Pancreas (tissue), 10 donors: ENCODE measurements at regions not wholly inside any gene's neighbourhood (a gene's known extent, or its start where the extent isn't known, plus 50 kb on each side); places are given as distances from the start of the nearest gene placed in this dataset.

Experiments
- ATAC-seq, 4 donors: fragments of 200-7000 bp; cut with Tn5 transposase; one replicate each; pipeline versions ENCODE4 v1.8.0 to v1.9.1; 2020; ENCODE audit warnings: mild to moderate bottlenecking in 4 of 4, moderate library complexity in 4 of 4
- DNase-seq, 6 donors: peaks; one replicate each; pipeline ENCODE4 v3.0.0-alpha.2; 2020
- FAIRE-seq: peaks from 2 replicates; lab custom pipeline; 2012; peaks lifted over from hg19 to GRCh38; lab: Jason Lieb, UNC
- H3K27ac ChIP-seq, 4 donors: fragments of 200-600 bp; sonication (generic); 1 replicate in 3 of 4; 2 replicates in 1 of 4; pipeline versions ENCODE4 v1.5.0 to v1.8.0; 2020
- H3K27me3 ChIP-seq, 4 donors: fragments of 200-600 bp; one replicate each; pipeline ENCODE4 v1.8.0; 2021
- H3K36me3 ChIP-seq, 3 donors: fragments of 200-600 bp; sonication (generic) in 1 of 3; one replicate each; pipeline versions ENCODE4 v1.5.0 to v1.8.0; 2020 to 2021
- H3K4me1 ChIP-seq, 3 donors: fragments of 200-600 bp; one replicate each; pipeline ENCODE4 v1.8.0; 2021
- H3K4me3 ChIP-seq, 4 donors: fragments of 200-600 bp; sonication (generic) in 2 of 4; one replicate each; pipeline versions ENCODE4 v1.5.0 to v1.8.0; 2020 to 2021
- H3K9me3 ChIP-seq, 4 donors: fragments of 200-600 bp; one replicate each; pipeline ENCODE4 v1.8.0; 2021
- CTCF ChIP-seq, 4 donors: fragments of 200-600 bp; sonication (generic) in 3 of 4; IDR thresholded peaks; one replicate each; pipeline versions ENCODE4 v1.5.0 to v1.8.0; 2021; ENCODE audit warnings: antibody characterized with exemption in 4 of 4
- WGBS, 2 donors: extraction: QIAGEN DNeasy Blood & Tissue Kit; methylation state at CpG; one replicate each; pipeline ENCODE4 v1.1.7; 2013; 5-methylcytosine and 5-hydroxymethylcytosine counted together
- intact Hi-C, 3 donors: fragments of 100-400 bp; cut with DNase I; formaldehyde crosslinking; loops; one replicate each; pipeline versions ENCODE4 v1.11.1 to v1.14.2; 2022
- donor health status: healthy with polysubstance abuse.
- donor health status: DM: no; HTN: no; CAD: no; lungs with moderate emphysema.
- donor health status: DM: no; HTN: no; CAD: no.
- donor health status: control.
- donor health status: control.
- donor health status: Bipolar disorder and iron deficiency.
- donor health status: DM: yes; HTN: yes; CAD: no.
- donor health status: DM: no; HTN: no; CAD: no.
- donor health status: DM: no; HTN: no; CAD: no.
- donor health status: DM: yes; HTN: yes; CAD: no.

GRCh38 chr20:4573564-4574355 lies 112.5 kb upstream of the PRNP start:
- Histone ChIP-seq H3K27ac (no peak overlapping the region), H3K27me3 (peaks cover 0 to 26% (median 2%) of the 10 kb centered on the region in 4 donors), H3K36me3 (no peaks in the 10 kb centered on the region), H3K9me3 (no peaks in the 10 kb centered on the region), H3K4me1 (no peaks in the 10 kb centered on the region), H3K4me3 (no peak overlapping the region)
- DNase-seq (no peak), FAIRE-seq (no peak), ATAC-seq (no peak)
- intact Hi-C loops, result no loop called here
- no peak for TF ChIP-seq CTCF (IDR thresholded peaks at IDR 0.05)
- WGBS, 2 donors, result 32 to 39% methylated on average over 8 of the region's 8 CpGs

GRCh38 chr20:4571759-4572531 lies 114.3 kb upstream of the PRNP start:
- Histone ChIP-seq H3K9me3 (no peaks in the 10 kb centered on the region), H3K27me3 (peaks cover 0 to 18% (median 0%) of the 10 kb centered on the region in 4 donors), H3K4me3 (no peak overlapping the region), H3K4me1 (no peaks in the 10 kb centered on the region), H3K27ac (no peak overlapping the region), H3K36me3 (no peaks in the 10 kb centered on the region)
- intact Hi-C loops, result no loop called here
- no peak for FAIRE-seq
- ATAC-seq, result no peak
- DNase-seq, result no peak
- TF ChIP-seq CTCF (IDR thresholded peaks at IDR 0.05), result no peak
- 49 to 66% methylated on average over 8 of the region's 8 CpGs for WGBS, 2 donors

- Histone ChIP-seq H3K27ac (no peak overlapping the region), H3K4me3 (no peak overlapping the region), H3K36me3 (no peaks in the 10 kb centered on the region), H3K9me3 (no peaks in the 10 kb centered on the region), H3K4me1 (no peaks in the 10 kb centered on the region), H3K27me3 (no peaks in the 10 kb centered on the region)
- TF ChIP-seq CTCF (IDR thresholded peaks at IDR 0.05), result no peak
- 39 to 61% methylated on average over 3 of the region's 3 CpGs for WGBS, 2 donors
- ATAC-seq (no peak), FAIRE-seq (no peak), DNase-seq (no peak)
- intact Hi-C loops, result no loop called here
Measured at GRCh38 chr20:4569865-4570264, 116.4 kb upstream of the PRNP start.

GRCh38 chr20:4569092-4569491 lies 117.2 kb upstream of the PRNP start:
- Histone ChIP-seq H3K36me3 (no peaks in the 10 kb centered on the region), H3K4me1 (no peaks in the 10 kb centered on the region), H3K4me3 (no peak overlapping the region), H3K27ac (no peak overlapping the region), H3K9me3 (no peaks in the 10 kb centered on the region), H3K27me3 (no peaks in the 10 kb centered on the region)
- DNase-seq (no peak), FAIRE-seq (no peak), ATAC-seq (no peak)
- 58 to 64% methylated on average over 2 of the region's 2 CpGs for WGBS, 2 donors
- intact Hi-C loops, result no loop called here
- no peak for TF ChIP-seq CTCF (IDR thresholded peaks at IDR 0.05)
